ENCODE measurements at regions not wholly inside any gene's neighbourhood (a gene's known extent, or its start where the extent isn't known, plus 50 kb on each side); places are given as distances from the start of the nearest gene placed in this dataset.

- Histone ChIP-seq H3K36me3 (ENCODE audit: control insufficient read depth, insufficient read depth, low read length) (no peaks in the 10 kb centered on the region), H3K27ac (ENCODE audit: low read length) (no peak overlapping the region), H3K27me3 (ENCODE audit: control insufficient read depth, insufficient read depth, low read length) (no peaks in the 10 kb centered on the region), H3K4me1 (ENCODE audit: control insufficient read depth, insufficient read depth, low read length) (no peaks in the 10 kb centered on the region), H3K4me3 (ENCODE audit: low read length) (no peak overlapping the region), H3K9me3 (ENCODE audit: control insufficient read depth, insufficient read depth, low read length) (no peaks in the 10 kb centered on the region)
- DNase-seq (ENCODE audit: low read depth, low spot score) = no peak
- WGBS (ENCODE audit: insufficient coverage, insufficient read length) = no CpG with 5 or more reads among the region's 2 CpGs
Measured at GRCh38 chr1:193471981-193472380, 285.6 kb upstream of the B3GALT2 start.

GRCh38 chr1:193463326-193463932, 277.0 kb upstream of the B3GALT2 start:
- DNase-seq (ENCODE audit: low read depth, low spot score) = no peak
- H3K9me3 ChIP-seq (ENCODE audit: control insufficient read depth, insufficient read depth, low read length) = no peaks in the 10 kb centered on the region
- WGBS (ENCODE audit: insufficient coverage, insufficient read length) = no CpG with 5 or more reads among the region's 5 CpGs
- no peak overlapping the region for H3K27ac ChIP-seq (ENCODE audit: low read length)
- H3K36me3 ChIP-seq (ENCODE audit: control insufficient read depth, insufficient read depth, low read length) = no peaks in the 10 kb centered on the region
- no peak overlapping the region for H3K4me3 ChIP-seq (ENCODE audit: low read length)
- H3K4me1 ChIP-seq (ENCODE audit: control insufficient read depth, insufficient read depth, low read length) = no peaks in the 10 kb centered on the region
- no peaks in the 10 kb centered on the region for H3K27me3 ChIP-seq (ENCODE audit: control insufficient read depth, insufficient read depth, low read length)

GRCh38 chr1:193462629-193463320, 276.4 kb upstream of the B3GALT2 start:
- WGBS (ENCODE audit: insufficient coverage, insufficient read length) = no CpG with 5 or more reads among the region's 5 CpGs
- H3K9me3 ChIP-seq (ENCODE audit: control insufficient read depth, insufficient read depth, low read length) = no peaks in the 10 kb centered on the region
- no peaks in the 10 kb centered on the region for H3K27me3 ChIP-seq (ENCODE audit: control insufficient read depth, insufficient read depth, low read length)
- no peak for DNase-seq (ENCODE audit: low read depth, low spot score)
- H3K4me1 ChIP-seq (ENCODE audit: control insufficient read depth, insufficient read depth, low read length) = no peaks in the 10 kb centered on the region
- no peak overlapping the region for H3K4me3 ChIP-seq (ENCODE audit: low read length)
- H3K36me3 ChIP-seq (ENCODE audit: control insufficient read depth, insufficient read depth, low read length) = no peaks in the 10 kb centered on the region
- H3K27ac ChIP-seq (ENCODE audit: low read length) = no peak overlapping the region

GRCh38 chr1:193458628-193459027, 272.2 kb upstream of the B3GALT2 start:
- Histone ChIP-seq H3K27me3 (ENCODE audit: control insufficient read depth, insufficient read depth, low read length) (no peaks in the 10 kb centered on the region), H3K36me3 (ENCODE audit: control insufficient read depth, insufficient read depth, low read length) (no peaks in the 10 kb centered on the region), H3K9me3 (ENCODE audit: control insufficient read depth, insufficient read depth, low read length) (no peaks in the 10 kb centered on the region), H3K4me3 (ENCODE audit: low read length) (no peak overlapping the region), H3K27ac (ENCODE audit: low read length) (no peak overlapping the region), H3K4me1 (ENCODE audit: control insufficient read depth, insufficient read depth, low read length) (no peaks in the 10 kb centered on the region)
- WGBS (ENCODE audit: insufficient coverage, insufficient read length) = no CpG with 5 or more reads among the region's 5 CpGs
- DNase-seq (ENCODE audit: low read depth, low spot score) = no peak

GRCh38 chr1:193457676-193458075, 271.3 kb upstream of the B3GALT2 start:
- H3K27me3 ChIP-seq (ENCODE audit: control insufficient read depth, insufficient read depth, low read length) = no peaks in the 10 kb centered on the region
- no peaks in the 10 kb centered on the region for H3K4me1 ChIP-seq (ENCODE audit: control insufficient read depth, insufficient read depth, low read length)
- no peak for DNase-seq (ENCODE audit: low read depth, low spot score)
- no CpG with 5 or more reads among the region's 9 CpGs for WGBS (ENCODE audit: insufficient coverage, insufficient read length)
- H3K27ac ChIP-seq (ENCODE audit: low read length) = no peak overlapping the region
- no peaks in the 10 kb centered on the region for H3K36me3 ChIP-seq (ENCODE audit: control insufficient read depth, insufficient read depth, low read length)
- no peaks in the 10 kb centered on the region for H3K9me3 ChIP-seq (ENCODE audit: control insufficient read depth, insufficient read depth, low read length)
- H3K4me3 ChIP-seq (ENCODE audit: low read length) = no peak overlapping the region

- no CpG with 5 or more reads among the region's 2 CpGs for WGBS (ENCODE audit: insufficient coverage, insufficient read length)
- DNase-seq (ENCODE audit: low read depth, low spot score) = no peak
- no peak overlapping the region for H3K4me3 ChIP-seq (ENCODE audit: low read length)
- H3K36me3 ChIP-seq (ENCODE audit: control insufficient read depth, insufficient read depth, low read length) = no peaks in the 10 kb centered on the region
- no peaks in the 10 kb centered on the region for H3K27me3 ChIP-seq (ENCODE audit: control insufficient read depth, insufficient read depth, low read length)
- H3K4me1 ChIP-seq (ENCODE audit: control insufficient read depth, insufficient read depth, low read length) = no peaks in the 10 kb centered on the region
- no peaks in the 10 kb centered on the region for H3K9me3 ChIP-seq (ENCODE audit: control insufficient read depth, insufficient read depth, low read length)
- H3K27ac ChIP-seq (ENCODE audit: low read length) = no peak overlapping the region
Measured at GRCh38 chr1:193456811-193457280, 270.4 kb upstream of the B3GALT2 start.

- Histone ChIP-seq H3K27me3 (ENCODE audit: control insufficient read depth, insufficient read depth, low read length) (no peaks in the 10 kb centered on the region), H3K36me3 (ENCODE audit: control insufficient read depth, insufficient read depth, low read length) (no peaks in the 10 kb centered on the region), H3K27ac (ENCODE audit: low read length) (no peak overlapping the region), H3K4me3 (ENCODE audit: low read length) (no peak overlapping the region), H3K4me1 (ENCODE audit: control insufficient read depth, insufficient read depth, low read length) (no peaks in the 10 kb centered on the region), H3K9me3 (ENCODE audit: control insufficient read depth, insufficient read depth, low read length) (no peaks in the 10 kb centered on the region)
- DNase-seq (ENCODE audit: low read depth, low spot score) = no peak
- 100% methylated on average over 1 of the region's 1 CpG for WGBS (ENCODE audit: insufficient coverage, insufficient read length)
Measured at GRCh38 chr1:193451606-193452005, 265.2 kb upstream of the B3GALT2 start.

GRCh38 chr1:193451001-193451400, 264.6 kb upstream of the B3GALT2 start:
- Histone ChIP-seq H3K27me3 (ENCODE audit: control insufficient read depth, insufficient read depth, low read length) (no peaks in the 10 kb centered on the region), H3K27ac (ENCODE audit: low read length) (no peak overlapping the region), H3K9me3 (ENCODE audit: control insufficient read depth, insufficient read depth, low read length) (no peaks in the 10 kb centered on the region), H3K4me3 (ENCODE audit: low read length) (no peak overlapping the region), H3K4me1 (ENCODE audit: control insufficient read depth, insufficient read depth, low read length) (no peaks in the 10 kb centered on the region), H3K36me3 (ENCODE audit: control insufficient read depth, insufficient read depth, low read length) (no peaks in the 10 kb centered on the region)
- no peak for DNase-seq (ENCODE audit: low read depth, low spot score)
- no CpG with 5 or more reads among the region's 1 CpG for WGBS (ENCODE audit: insufficient coverage, insufficient read length)

GRCh38 chr1:193448682-193449461, 262.5 kb upstream of the B3GALT2 start:
- H3K27ac ChIP-seq (ENCODE audit: low read length) = no peak overlapping the region

GRCh38 chr1:193443886-193444285, 257.5 kb upstream of the B3GALT2 start:
- H3K27ac ChIP-seq (ENCODE audit: low read length) = no peak overlapping the region
- no peak overlapping the region for H3K4me3 ChIP-seq (ENCODE audit: low read length)
- H3K4me1 ChIP-seq (ENCODE audit: control insufficient read depth, insufficient read depth, low read length) = no peaks in the 10 kb centered on the region
- WGBS (ENCODE audit: insufficient coverage, insufficient read length) = no CpG with 5 or more reads among the region's 2 CpGs
- DNase-seq (ENCODE audit: low read depth, low spot score) = no peak
- H3K9me3 ChIP-seq (ENCODE audit: control insufficient read depth, insufficient read depth, low read length) = no peaks in the 10 kb centered on the region
- no peaks in the 10 kb centered on the region for H3K36me3 ChIP-seq (ENCODE audit: control insufficient read depth, insufficient read depth, low read length)
- H3K27me3 ChIP-seq (ENCODE audit: control insufficient read depth, insufficient read depth, low read length) = no peaks in the 10 kb centered on the region

More at GRCh38 chr1:193448682-193449461, 262.5 kb upstream of the B3GALT2 start:
- Histone ChIP-seq H3K27me3 (ENCODE audit: control insufficient read depth, insufficient read depth, low read length) (no peaks in the 10 kb centered on the region), H3K4me1 (ENCODE audit: control insufficient read depth, insufficient read depth, low read length) (no peaks in the 10 kb centered on the region), H3K9me3 (ENCODE audit: control insufficient read depth, insufficient read depth, low read length) (no peaks in the 10 kb centered on the region), H3K4me3 (ENCODE audit: low read length) (no peak overlapping the region), H3K36me3 (ENCODE audit: control insufficient read depth, insufficient read depth, low read length) (no peaks in the 10 kb centered on the region)
- no CpG with 5 or more reads among the region's 5 CpGs for whole genome bisulfite sequencing (ENCODE audit: insufficient coverage, insufficient read length)
- no peak for DNase-seq (ENCODE audit: low read depth, low spot score)

Measured in iPS DF 6.9 (cell line).